ENCODE measurements at regions not wholly inside any gene's neighbourhood (a gene's known extent, or its start where the extent isn't known, plus 50 kb on each side); places are given as distances from the start of the nearest gene placed in this dataset.

DNA sequence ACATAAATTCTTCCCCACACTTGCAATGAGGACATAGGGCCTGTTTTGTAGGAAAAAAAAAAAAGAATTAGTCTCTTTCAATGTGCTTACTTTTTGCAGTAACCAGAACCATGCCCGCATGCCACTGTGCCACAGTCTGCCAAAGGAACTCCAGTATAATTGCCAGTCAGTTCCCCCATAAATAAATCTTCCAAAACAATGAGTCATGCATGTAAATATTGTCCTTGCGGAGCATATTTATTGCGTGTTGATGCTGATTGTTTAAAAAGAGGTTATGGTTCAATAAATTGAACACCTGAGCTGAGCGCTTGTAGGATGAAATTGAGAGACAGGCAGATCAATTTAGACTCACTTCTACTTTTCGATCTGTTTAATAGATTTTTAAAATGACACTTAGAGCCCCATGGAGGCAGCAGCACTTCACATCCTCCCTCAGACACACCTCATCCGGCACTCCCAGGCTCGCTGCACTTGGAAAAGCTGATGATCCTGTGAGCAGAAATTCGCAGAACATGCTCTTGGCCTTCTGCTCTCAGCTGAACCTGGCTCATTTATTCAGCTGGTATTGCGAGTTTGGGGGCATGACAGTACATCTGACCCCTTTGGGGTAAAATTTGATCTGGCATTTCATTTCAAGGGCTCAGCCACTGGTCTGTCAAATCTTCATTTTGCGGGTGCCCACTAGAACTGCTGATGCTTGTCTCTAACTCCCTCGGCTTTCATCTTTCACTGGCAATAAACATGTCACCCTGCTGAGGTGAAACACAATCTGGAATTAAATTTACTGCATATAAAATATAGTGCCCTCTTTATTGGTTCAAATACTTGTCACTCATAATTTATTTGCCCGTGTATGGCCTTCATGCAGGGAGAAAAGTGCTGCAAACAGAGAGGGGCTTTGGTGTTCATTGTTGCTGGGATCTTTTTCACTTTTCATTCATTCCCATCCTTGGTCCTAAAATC lies 371.1 kb upstream of the POU3F2 start:
- H3K27me3 ChIP-seq (ENCODE audit: insufficient read depth, poor library complexity, severe bottlenecking), result no peaks in the 10 kb centered on the region
- H3K4me3 ChIP-seq (replicated peaks; ENCODE audit: insufficient read depth, low read length), result no peak overlapping the region
- DNase-seq (ENCODE audit: low read depth in 1 of 2, low spot score in 1 of 2), result no peak
- H3K27ac ChIP-seq (replicated peaks), result no peak overlapping the region
- TF ChIP-seq, protein P1, sequence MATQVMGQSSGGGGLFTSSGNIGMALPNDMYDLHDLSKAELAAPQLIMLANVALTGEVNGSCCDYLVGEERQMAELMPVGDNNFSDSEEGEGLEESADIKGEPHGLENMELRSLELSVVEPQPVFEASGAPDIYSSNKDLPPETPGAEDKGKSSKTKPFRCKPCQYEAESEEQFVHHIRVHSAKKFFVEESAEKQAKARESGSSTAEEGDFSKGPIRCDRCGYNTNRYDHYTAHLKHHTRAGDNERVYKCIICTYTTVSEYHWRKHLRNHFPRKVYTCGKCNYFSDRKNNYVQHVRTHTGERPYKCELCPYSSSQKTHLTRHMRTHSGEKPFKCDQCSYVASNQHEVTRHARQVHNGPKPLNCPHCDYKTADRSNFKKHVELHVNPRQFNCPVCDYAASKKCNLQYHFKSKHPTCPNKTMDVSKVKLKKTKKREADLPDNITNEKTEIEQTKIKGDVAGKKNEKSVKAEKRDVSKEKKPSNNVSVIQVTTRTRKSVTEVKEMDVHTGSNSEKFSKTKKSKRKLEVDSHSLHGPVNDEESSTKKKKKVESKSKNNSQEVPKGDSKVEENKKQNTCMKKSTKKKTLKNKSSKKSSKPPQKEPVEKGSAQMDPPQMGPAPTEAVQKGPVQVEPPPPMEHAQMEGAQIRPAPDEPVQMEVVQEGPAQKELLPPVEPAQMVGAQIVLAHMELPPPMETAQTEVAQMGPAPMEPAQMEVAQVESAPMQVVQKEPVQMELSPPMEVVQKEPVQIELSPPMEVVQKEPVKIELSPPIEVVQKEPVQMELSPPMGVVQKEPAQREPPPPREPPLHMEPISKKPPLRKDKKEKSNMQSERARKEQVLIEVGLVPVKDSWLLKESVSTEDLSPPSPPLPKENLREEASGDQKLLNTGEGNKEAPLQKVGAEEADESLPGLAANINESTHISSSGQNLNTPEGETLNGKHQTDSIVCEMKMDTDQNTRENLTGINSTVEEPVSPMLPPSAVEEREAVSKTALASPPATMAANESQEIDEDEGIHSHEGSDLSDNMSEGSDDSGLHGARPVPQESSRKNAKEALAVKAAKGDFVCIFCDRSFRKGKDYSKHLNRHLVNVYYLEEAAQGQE (IDR thresholded peaks at IDR 0.05; ENCODE audit: insufficient replicate concordance, low read depth), result no peak
- TF ChIP-seq POLR2AphosphoS5 (IDR thresholded peaks at IDR 0.05; ENCODE audit: low read depth) (no peak), SPI1 (IDR thresholded peaks at IDR 0.05; ENCODE audit: borderline replicate concordance, low read depth) (no peak), GABPA (IDR thresholded peaks at IDR 0.05; ENCODE audit: low read depth) (no peak)
- TF ChIP-seq, protein P2, sequence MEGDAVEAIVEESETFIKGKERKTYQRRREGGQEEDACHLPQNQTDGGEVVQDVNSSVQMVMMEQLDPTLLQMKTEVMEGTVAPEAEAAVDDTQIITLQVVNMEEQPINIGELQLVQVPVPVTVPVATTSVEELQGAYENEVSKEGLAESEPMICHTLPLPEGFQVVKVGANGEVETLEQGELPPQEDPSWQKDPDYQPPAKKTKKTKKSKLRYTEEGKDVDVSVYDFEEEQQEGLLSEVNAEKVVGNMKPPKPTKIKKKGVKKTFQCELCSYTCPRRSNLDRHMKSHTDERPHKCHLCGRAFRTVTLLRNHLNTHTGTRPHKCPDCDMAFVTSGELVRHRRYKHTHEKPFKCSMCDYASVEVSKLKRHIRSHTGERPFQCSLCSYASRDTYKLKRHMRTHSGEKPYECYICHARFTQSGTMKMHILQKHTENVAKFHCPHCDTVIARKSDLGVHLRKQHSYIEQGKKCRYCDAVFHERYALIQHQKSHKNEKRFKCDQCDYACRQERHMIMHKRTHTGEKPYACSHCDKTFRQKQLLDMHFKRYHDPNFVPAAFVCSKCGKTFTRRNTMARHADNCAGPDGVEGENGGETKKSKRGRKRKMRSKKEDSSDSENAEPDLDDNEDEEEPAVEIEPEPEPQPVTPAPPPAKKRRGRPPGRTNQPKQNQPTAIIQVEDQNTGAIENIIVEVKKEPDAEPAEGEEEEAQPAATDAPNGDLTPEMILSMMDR (IDR thresholded peaks at IDR 0.05; ENCODE audit: insufficient read depth, low read length), result no peak

DNA sequence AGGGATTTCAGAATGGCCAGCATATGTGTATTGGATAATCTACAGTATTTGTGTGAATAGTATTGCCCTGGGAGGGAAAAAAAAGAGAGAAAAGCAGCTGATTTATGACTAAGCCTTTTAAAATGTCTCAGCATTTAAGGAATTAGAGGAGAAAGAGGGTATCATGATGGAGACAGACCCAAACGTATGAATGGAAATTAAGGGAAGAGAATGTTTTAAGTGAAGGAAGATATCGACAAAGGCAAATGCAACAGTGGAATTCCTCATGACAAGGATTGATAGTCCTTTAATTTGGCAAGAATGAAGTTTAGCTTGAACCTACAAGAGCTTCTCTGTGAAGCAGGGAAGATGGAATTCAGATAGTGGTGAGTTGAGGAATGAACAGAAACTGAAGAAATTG lies 367.3 kb upstream of the POU3F2 start:
- DNase-seq (ENCODE audit: low read depth in 1 of 2, low spot score in 1 of 2), result no peak
- H3K27me3 ChIP-seq (ENCODE audit: insufficient read depth, poor library complexity, severe bottlenecking), result no peaks in the 10 kb centered on the region
- TF ChIP-seq GABPA (IDR thresholded peaks at IDR 0.05; ENCODE audit: low read depth) (no peak), SPI1 (IDR thresholded peaks at IDR 0.05; ENCODE audit: borderline replicate concordance, low read depth) (no peak), POLR2AphosphoS5 (IDR thresholded peaks at IDR 0.05; ENCODE audit: low read depth) (no peak)
- TF ChIP-seq, protein P1 (IDR thresholded peaks at IDR 0.05; ENCODE audit: insufficient replicate concordance, low read depth), result no peak
- TF ChIP-seq, protein P2 (IDR thresholded peaks at IDR 0.05; ENCODE audit: insufficient read depth, low read length), result no peak
- no peak overlapping the region for H3K4me3 ChIP-seq (replicated peaks; ENCODE audit: insufficient read depth, low read length)
- no peak overlapping the region for H3K27ac ChIP-seq (replicated peaks)

DNA sequence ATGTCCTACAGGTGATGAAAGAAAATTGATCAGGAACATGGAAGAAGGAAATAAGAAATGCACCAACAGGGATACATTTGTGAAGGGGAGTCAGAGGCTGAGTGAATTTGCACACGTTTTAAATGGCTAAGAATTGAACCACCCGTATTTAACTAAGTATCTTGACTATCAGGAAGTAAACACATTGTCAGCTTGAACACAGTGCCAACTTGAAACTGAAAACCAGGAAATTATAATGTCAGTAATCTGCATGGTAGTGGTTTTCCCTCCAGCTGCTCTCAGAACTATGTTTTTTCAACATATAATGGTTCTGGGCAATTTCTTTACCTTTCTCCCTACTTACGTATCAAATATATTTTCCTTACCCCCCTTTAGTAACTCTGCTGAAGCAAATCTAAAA lies 366.5 kb upstream of the POU3F2 start:
- H3K4me3 ChIP-seq (replicated peaks; ENCODE audit: insufficient read depth, low read length), result no peak overlapping the region
- no peak for TF ChIP-seq POLR2AphosphoS5 (IDR thresholded peaks at IDR 0.05; ENCODE audit: low read depth)
- TF ChIP-seq, protein P2 (IDR thresholded peaks at IDR 0.05; ENCODE audit: insufficient read depth, low read length), result no peak
- no peak for TF ChIP-seq GABPA (IDR thresholded peaks at IDR 0.05; ENCODE audit: low read depth)
- no peak for TF ChIP-seq SPI1 (IDR thresholded peaks at IDR 0.05; ENCODE audit: borderline replicate concordance, low read depth)
- TF ChIP-seq, protein P1 (IDR thresholded peaks at IDR 0.05; ENCODE audit: insufficient replicate concordance, low read depth), result no peak
- no peaks in the 10 kb centered on the region for H3K27me3 ChIP-seq (ENCODE audit: insufficient read depth, poor library complexity, severe bottlenecking)
- DNase-seq (ENCODE audit: low read depth in 1 of 2, low spot score in 1 of 2), result no peak
- no peak overlapping the region for H3K27ac ChIP-seq (replicated peaks)

All from HL-60 (cell line).